ENCODE measurements at regions not wholly inside any gene's neighbourhood (a gene's known extent, or its start where the extent isn't known, plus 50 kb on each side); places are given as distances from the start of the nearest gene placed in this dataset.
"Not testable (repeated sequence)": the region's sequence is repeated elsewhere in the genome, so short reads cannot be mapped to it uniquely, and the experiment has no call there.

DNA sequence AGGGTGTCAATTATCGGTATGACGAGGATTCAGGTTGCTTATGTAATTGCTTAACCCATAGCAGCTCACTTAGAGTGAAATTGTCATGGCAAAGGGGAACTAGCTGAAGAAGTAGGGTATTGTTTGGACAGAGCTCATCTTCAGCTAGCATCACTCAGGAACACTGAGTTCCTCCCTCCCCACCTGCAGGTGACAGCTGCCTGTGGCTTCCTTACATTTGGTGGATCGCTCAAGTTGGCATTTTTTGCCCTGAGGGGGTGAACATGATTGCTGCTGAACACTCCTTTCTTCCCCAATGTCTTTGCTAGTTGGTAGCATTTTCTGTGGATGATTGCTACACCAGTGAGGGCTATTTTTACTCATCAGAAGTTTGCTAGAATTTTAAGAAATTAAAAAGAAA is 86.7 kb upstream of the THUMPD2 start:
- DNase-seq, result no peak
- Histone ChIP-seq H3K27me3 (peaks cover 0 to 4% (median 0%) of the 10 kb centered on the region in 7 donors), H3K4me3 (no peak overlapping the region), H3K27ac (no peak overlapping the region), H3K36me3 (no peaks in the 10 kb centered on the region), H3K9me3 (peaks cover 0 to 6% (median 0%) of the 10 kb centered on the region in 11 donors), H3K4me1 (peaks cover 0 to 10% (median 4%) of the 10 kb centered on the region in 9 donors)
- TF ChIP-seq CTCF (IDR thresholded peaks at IDR 0.05), result no peak
- intact Hi-C loops (cut with DNase I), result loop anchor here in 1 of 10 donors (5.0 kb wide), 1 partner anchor 1313 kb away; no protein-coding TSS in a partner anchor
- ATAC-seq, result no peak
- 77 to 89% methylated on average over 3 of the region's 3 CpGs for WGBS, 2 donors

DNA sequence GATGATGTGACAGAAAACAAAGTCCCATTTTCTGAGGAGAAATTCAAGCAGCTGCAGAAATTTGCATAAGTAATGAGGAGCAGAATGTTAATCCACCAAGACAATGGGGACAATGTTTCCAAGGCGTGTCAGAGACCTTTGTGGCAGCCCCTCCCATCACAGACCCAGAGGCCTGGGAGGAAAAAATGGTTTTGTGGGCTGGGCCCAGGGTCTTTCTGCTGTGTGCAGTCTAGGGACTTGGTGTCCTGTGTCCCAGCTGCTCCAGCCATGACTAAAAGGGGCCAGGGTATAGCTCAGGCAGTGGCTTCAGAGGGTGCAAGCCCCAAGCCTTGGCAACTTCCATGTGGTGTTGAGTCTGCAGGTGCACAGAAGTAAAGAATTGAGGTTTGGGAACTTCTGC is 84.6 kb upstream of the THUMPD2 start:
- H3K9me3 ChIP-seq; ATAC-seq; DNase-seq; H3K36me3 ChIP-seq; H3K4me3 ChIP-seq; H3K27me3 ChIP-seq; intact Hi-C loops (cut with DNase I); H3K27ac ChIP-seq; H3K4me1 ChIP-seq: not testable (repeated sequence)
- 84 to 92% methylated on average over 1 of the region's 1 CpG for WGBS, 2 donors

DNA sequence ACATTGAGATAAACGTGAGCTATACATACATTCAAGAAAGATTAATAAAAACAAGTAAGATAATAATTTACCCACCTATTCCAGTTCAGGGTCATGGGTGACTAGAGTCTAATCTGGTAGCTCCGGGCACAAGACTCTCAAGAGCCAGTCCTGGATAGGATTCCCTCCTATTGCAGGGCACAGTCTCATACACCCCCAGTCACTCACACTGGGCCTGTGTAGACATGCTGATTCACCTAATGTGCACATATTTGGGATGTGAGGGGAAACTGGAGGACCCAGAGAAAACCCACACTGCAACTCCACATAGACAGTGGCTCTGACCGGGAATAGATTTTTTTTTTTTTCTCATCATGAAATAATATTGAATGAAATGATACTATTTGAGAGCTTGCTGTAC is 81.5 kb upstream of the THUMPD2 start:
- ATAC-seq (no peak), DNase-seq (no peak)
- Histone ChIP-seq H3K27ac (no peak overlapping the region), H3K4me1 (no peaks in the 10 kb centered on the region), H3K36me3 (no peaks in the 10 kb centered on the region), H3K27me3 (no peaks in the 10 kb centered on the region), H3K9me3 (peaks cover 0 to 6% (median 0%) of the 10 kb centered on the region in 11 donors), H3K4me3 (no peak overlapping the region)
- intact Hi-C loops (cut with DNase I), result no loop called here
- WGBS, 2 donors, result 83 to 87% methylated on average over 3 of the region's 3 CpGs
- TF ChIP-seq CTCF (IDR thresholded peaks at IDR 0.05), result no peak

GRCh38 chr2:39858677-39859076 is 79.6 kb upstream of the THUMPD2 start:
- ATAC-seq (no peak), DNase-seq (no peak)
- intact Hi-C loops (cut with DNase I), result no loop called here
- Histone ChIP-seq H3K9me3 (no peaks in the 10 kb centered on the region), H3K4me3 (no peak overlapping the region), H3K27ac (no peak overlapping the region), H3K36me3 (no peaks in the 10 kb centered on the region), H3K27me3 (no peaks in the 10 kb centered on the region), H3K4me1 (no peaks in the 10 kb centered on the region)
- WGBS, 2 donors, result 67 to 75% methylated on average over 2 of the region's 2 CpGs
- no peak for TF ChIP-seq CTCF (IDR thresholded peaks at IDR 0.05)

DNA sequence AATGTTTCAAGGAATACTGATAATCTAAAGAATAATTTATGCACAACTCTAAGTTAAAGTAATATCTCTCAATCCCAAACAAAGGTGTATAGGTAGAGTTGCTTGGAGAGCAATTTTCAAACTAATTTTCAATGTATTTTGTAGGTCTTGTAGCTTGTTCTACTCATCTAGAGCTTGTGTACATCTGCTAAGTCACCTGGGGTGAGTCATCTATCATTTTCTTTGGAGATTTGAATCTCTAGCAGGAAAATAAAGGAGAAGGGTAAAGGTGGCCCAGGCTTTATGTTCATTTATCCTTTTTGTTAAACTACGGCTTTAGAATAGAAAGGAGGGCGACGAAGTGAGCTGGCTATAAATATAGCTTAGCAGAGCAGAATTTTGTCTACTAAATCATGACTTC is 76.8 kb upstream of the THUMPD2 start:
- Histone ChIP-seq H3K27ac (no peak overlapping the region), H3K4me1 (peaks cover 0 to 11% (median 0%) of the 10 kb centered on the region in 9 donors), H3K27me3 (no peaks in the 10 kb centered on the region), H3K36me3 (no peaks in the 10 kb centered on the region), H3K4me3 (no peak overlapping the region), H3K9me3 (no peaks in the 10 kb centered on the region)
- TF ChIP-seq CTCF (IDR thresholded peaks at IDR 0.05), result no peak
- DNase-seq, result no peak
- WGBS, 2 donors, result 94 to 96% methylated on average over 3 of the region's 3 CpGs
- ATAC-seq, result no peak
- intact Hi-C loops (cut with DNase I), result no loop called here
